Stimulated activated effector memory CD8-positive, alpha-beta T cell treated with anti-CD3 and anti-CD28 coated beads, Interleukin-12 subunit alpha, Interleukin-12 subunit beta, amount 100 ng/mL, for 72 hours (primary cell): ENCODE measurements at regions not wholly inside any gene's neighbourhood (a gene's known extent, or its start where the extent isn't known, plus 50 kb on each side); places are given as distances from the start of the nearest gene placed in this dataset.
"Not testable (repeated sequence)": the region's sequence is repeated elsewhere in the genome, so short reads cannot be mapped to it uniquely, and the experiment has no call there.

Source experiments
- ATAC-seq: fragments of 150-1000 bp; cut with Tn5 transposase; 2 replicates; pipeline ENCODE4 v1.10.0; 2021
- DNase-seq, 2 donors: peaks; one replicate each; pipeline ENCODE4 v3.0.0; 2021 to 2022; ENCODE audit warnings: low spot score in 2 of 2
- H3K27ac Mint-ChIP-seq: one replicate; pipeline ENCODE4 v1.8.0; 2022; ENCODE audit warnings: mild to moderate bottlenecking, mixed read lengths
- H3K36me3 Mint-ChIP-seq: one replicate; pipeline ENCODE4 v1.8.0; 2022; ENCODE audit warnings: mild to moderate bottlenecking, mixed read lengths
- H3K4me1 Mint-ChIP-seq: one replicate; pipeline ENCODE4 v1.8.0; 2022; ENCODE audit warnings: mixed read lengths
- H3K4me3 Mint-ChIP-seq: one replicate; pipeline ENCODE4 v1.8.0; 2022; ENCODE audit warnings: mild to moderate bottlenecking, mixed read lengths
- H3K9me3 Mint-ChIP-seq: one replicate; pipeline ENCODE4 v1.8.0; 2022; ENCODE audit warnings: mixed read lengths

- Mint-ChIP-seq H3K9me3 (peaks cover 15% of the 10 kb centered on the region), H3K36me3 (no peaks in the 10 kb centered on the region), H3K4me1 (no peaks in the 10 kb centered on the region), H3K4me3 (no peak overlapping the region), H3K27ac (no peak overlapping the region)
- no peak for ATAC-seq
- no peak for DNase-seq
Measured at GRCh38 chr14:101669629-101670028, 91.9 kb upstream of the PPP2R5C start.

- DNase-seq (no peak), ATAC-seq (no peak)
- Mint-ChIP-seq H3K36me3 (no peaks in the 10 kb centered on the region), H3K27ac (no peak overlapping the region), H3K9me3 (peaks cover 15% of the 10 kb centered on the region), H3K4me1 (no peaks in the 10 kb centered on the region), H3K4me3 (no peak overlapping the region)
Measured at GRCh38 chr14:101673873-101674272, 87.6 kb upstream of the PPP2R5C start.

DNA sequence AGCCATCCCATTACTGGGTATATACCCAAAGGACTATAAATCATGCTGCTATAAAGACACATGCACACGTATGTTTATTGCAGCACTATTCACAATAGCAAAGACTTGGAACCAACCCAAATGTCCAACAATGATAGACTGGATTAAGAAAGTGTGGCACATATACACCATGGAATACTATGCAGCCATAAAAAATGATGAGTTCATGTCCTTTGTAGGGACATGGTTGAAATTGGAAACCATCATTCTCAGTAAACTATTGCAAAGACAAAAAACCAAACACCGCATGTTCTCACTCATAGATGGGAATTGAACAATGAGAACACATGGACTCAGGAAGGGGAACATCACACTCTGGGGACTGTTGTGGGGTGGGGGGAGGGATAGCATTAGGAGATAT lies 85.7 kb upstream of the PPP2R5C start:
- not testable (repeated sequence) for H3K9me3 Mint-ChIP-seq, H3K27ac Mint-ChIP-seq, H3K4me1 Mint-ChIP-seq, ATAC-seq, H3K4me3 Mint-ChIP-seq, H3K36me3 Mint-ChIP-seq, DNase-seq

GRCh38 chr14:101677912-101678327 lies 83.6 kb upstream of the PPP2R5C start:
- H3K4me3 Mint-ChIP-seq, H3K4me1 Mint-ChIP-seq, ATAC-seq, DNase-seq, H3K36me3 Mint-ChIP-seq, H3K27ac Mint-ChIP-seq, H3K9me3 Mint-ChIP-seq: not testable (repeated sequence)

- DNase-seq: no peak
Measured at GRCh38 chr14:101681795-101682194, 79.7 kb upstream of the PPP2R5C start.

GRCh38 chr14:101683365-101683764 lies 78.1 kb upstream of the PPP2R5C start:
- H3K4me1 Mint-ChIP-seq: no peaks in the 10 kb centered on the region
- no peak overlapping the region for H3K4me3 Mint-ChIP-seq
- no peak overlapping the region for H3K27ac Mint-ChIP-seq
- DNase-seq (no peak), ATAC-seq (no peak)
- H3K36me3 Mint-ChIP-seq: no peaks in the 10 kb centered on the region
- no peaks in the 10 kb centered on the region for H3K9me3 Mint-ChIP-seq

More at GRCh38 chr14:101681795-101682194, 79.7 kb upstream of the PPP2R5C start:
- no peaks in the 10 kb centered on the region for H3K4me1 Mint-ChIP-seq
- H3K9me3 Mint-ChIP-seq: no peaks in the 10 kb centered on the region
- no peaks in the 10 kb centered on the region for H3K36me3 Mint-ChIP-seq
- no peak overlapping the region for H3K27ac Mint-ChIP-seq
- no peak overlapping the region for H3K4me3 Mint-ChIP-seq
- no peak for ATAC-seq

GRCh38 chr14:101687756-101688546 lies 73.6 kb upstream of the PPP2R5C start:
- DNase-seq (no peak), ATAC-seq (no peak)
- Mint-ChIP-seq H3K27ac (no peak overlapping the region), H3K4me3 (no peak overlapping the region), H3K9me3 (no peaks in the 10 kb centered on the region), H3K4me1 (no peaks in the 10 kb centered on the region), H3K36me3 (no peaks in the 10 kb centered on the region)

GRCh38 chr14:101689039-101689501 lies 72.4 kb upstream of the PPP2R5C start:
- Mint-ChIP-seq H3K36me3 (no peaks in the 10 kb centered on the region), H3K9me3 (no peaks in the 10 kb centered on the region), H3K4me1 (no peaks in the 10 kb centered on the region), H3K27ac (no peak overlapping the region), H3K4me3 (no peak overlapping the region)
- ATAC-seq: no peak
- DNase-seq: no peak

DNA sequence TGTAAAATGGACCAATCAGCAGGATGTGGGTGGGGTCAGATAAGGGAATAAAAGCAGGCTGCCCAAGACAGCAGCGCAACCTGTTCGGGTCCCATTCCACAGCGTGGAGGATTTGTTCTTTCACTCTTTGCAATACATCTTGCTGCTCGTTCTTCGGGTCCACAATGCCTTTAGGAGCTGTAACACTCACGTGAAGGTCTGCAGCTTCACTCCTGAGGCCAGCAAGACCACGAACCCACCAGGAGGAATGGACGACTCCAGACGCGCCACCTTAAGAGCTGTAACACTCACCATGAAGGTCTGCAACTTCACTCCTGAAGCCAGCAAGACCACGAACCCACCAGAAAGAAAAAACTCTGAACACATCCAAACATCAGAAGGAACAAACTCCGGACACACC lies 71.5 kb upstream of the PPP2R5C start:
- H3K27ac Mint-ChIP-seq, ATAC-seq: not testable (repeated sequence)

DNA sequence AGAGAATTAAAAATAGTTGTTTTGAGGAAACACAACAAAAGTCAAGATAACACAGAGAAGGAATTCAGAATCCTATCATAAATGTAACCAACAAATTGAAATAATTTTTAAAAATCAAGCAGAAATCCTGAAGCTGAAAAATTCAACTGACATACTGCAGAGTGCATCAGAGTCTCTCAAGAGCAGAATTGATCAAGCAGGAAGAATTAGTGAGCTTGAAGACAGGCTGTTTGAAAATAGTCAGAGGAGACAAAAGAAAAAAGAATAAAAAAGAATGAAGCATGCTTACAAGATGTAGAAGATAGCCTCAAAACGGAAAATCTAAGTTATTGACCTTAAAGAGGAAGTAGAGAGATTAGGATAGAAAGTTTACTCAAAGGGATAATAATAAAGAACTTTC lies 65.8 kb upstream of the PPP2R5C start:
- H3K4me1 Mint-ChIP-seq: no peaks in the 10 kb centered on the region
- no peaks in the 10 kb centered on the region for H3K36me3 Mint-ChIP-seq
- H3K9me3 Mint-ChIP-seq: peaks cover 11% of the 10 kb centered on the region
- no peak overlapping the region for H3K4me3 Mint-ChIP-seq
- no peak for ATAC-seq
- DNase-seq: no peak
- H3K27ac Mint-ChIP-seq: no peak overlapping the region

More for the DNA sequence above, 71.5 kb upstream of the PPP2R5C start:
- H3K4me1 Mint-ChIP-seq, H3K36me3 Mint-ChIP-seq, DNase-seq, H3K9me3 Mint-ChIP-seq, H3K4me3 Mint-ChIP-seq: not testable (repeated sequence)

GRCh38 chr14:101704140-101704539 lies 57.4 kb upstream of the PPP2R5C start:
- H3K4me1 Mint-ChIP-seq: peaks cover 44% of the 10 kb centered on the region
- no peak for ATAC-seq
- no peak for DNase-seq
- no peaks in the 10 kb centered on the region for H3K36me3 Mint-ChIP-seq
- H3K4me3 Mint-ChIP-seq: no peak overlapping the region
- H3K27ac Mint-ChIP-seq: peak overlapping the region; percentile 75
- H3K9me3 Mint-ChIP-seq: no peaks in the 10 kb centered on the region

- peak overlapping the region; percentile 62 for H3K4me3 Mint-ChIP-seq
- H3K36me3 Mint-ChIP-seq: no peaks in the 10 kb centered on the region
- peaks cover 62% of the 10 kb centered on the region for H3K4me1 Mint-ChIP-seq
- H3K9me3 Mint-ChIP-seq: no peaks in the 10 kb centered on the region
- H3K27ac Mint-ChIP-seq: peak overlapping the region; percentile 86
- ATAC-seq (peak; percentile 75), DNase-seq (peak in 1 of 2 donors; percentile 80)
Measured at GRCh38 chr14:101705733-101706508, 55.6 kb upstream of the PPP2R5C start.

GRCh38 chr14:101706509-101707067 lies 54.9 kb upstream of the PPP2R5C start:
- peaks cover 68% of the 10 kb centered on the region for H3K4me1 Mint-ChIP-seq
- DNase-seq (no peak), ATAC-seq (no peak)
- H3K4me3 Mint-ChIP-seq: peak overlapping the region; percentile 62
- no peaks in the 10 kb centered on the region for H3K9me3 Mint-ChIP-seq
- H3K36me3 Mint-ChIP-seq: no peaks in the 10 kb centered on the region
- peak overlapping the region; percentile 86 for H3K27ac Mint-ChIP-seq

GRCh38 chr14:101707068-101707842 lies 54.3 kb upstream of the PPP2R5C start:
- Mint-ChIP-seq H3K4me3 (peak overlapping the region; percentile 62), H3K27ac (peak overlapping the region; percentile 86), H3K36me3 (no peaks in the 10 kb centered on the region), H3K9me3 (no peaks in the 10 kb centered on the region), H3K4me1 (peaks cover 69% of the 10 kb centered on the region)
- DNase-seq (peak; percentile 53 to 79), ATAC-seq (peak; percentile 70)
